GM23338 (cell line): ENCODE measurements at regions not wholly inside any gene's neighbourhood (a gene's known extent, or its start where the extent isn't known, plus 50 kb on each side); places are given as distances from the start of the nearest gene placed in this dataset.

Experiments
- ATAC-seq: fragments of 200-7000 bp; cut with Tn5 transposase; 3 replicates; pipeline ENCODE4 v1.9.1; 2020
- DNase-seq: peaks from one replicate; pipeline ENCODE4 v3.0.0-alpha.2; 2015; ENCODE audit warnings: low spot score
- H2AFZ ChIP-seq: fragments of 200-600 bp; sonication (generic); 2 replicates; pipeline ENCODE4 v1.8.0; 2016; ENCODE audit warnings: antibody characterized with exemption, mild to moderate bottlenecking, moderate library complexity
- H3F3A ChIP-seq: fragments of 200-600 bp; sonication (generic); replicated peaks from 2 replicates; pipeline ENCODE4 v1.8.0; 2017; ENCODE audit warnings: antibody characterized with exemption, mixed run types, low read depth
- H3K27ac ChIP-seq: fragments of 200-600 bp; sonication (generic); 2 replicates; pipeline ENCODE4 v1.6.1; 2016; ENCODE audit warnings: low read depth
- H3K27me3 ChIP-seq: fragments of 200-600 bp; sonication (generic); 2 replicates; pipeline ENCODE4 v1.8.0; 2016; ENCODE audit warnings: mild to moderate bottlenecking, mixed run types, moderate library complexity; ENCODE audit not compliant: insufficient read depth
- H3K36me3 ChIP-seq: fragments of 200-600 bp; sonication (generic); 2 replicates; pipeline ENCODE4 v1.8.0; 2016; ENCODE audit warnings: mild to moderate bottlenecking; ENCODE audit not compliant: insufficient read depth
- H3K4me1 ChIP-seq: fragments of 200-600 bp; sonication (generic); 2 replicates; pipeline ENCODE4 v1.8.0; 2016; ENCODE audit warnings: mild to moderate bottlenecking, moderate library complexity; ENCODE audit not compliant: insufficient read depth
- H3K4me2 ChIP-seq: fragments of 200-600 bp; sonication (generic); 2 replicates; pipeline ENCODE4 v1.7.1; 2017; ENCODE audit warnings: mixed run types
- H3K4me3 ChIP-seq: fragments of 200-600 bp; sonication (generic); 2 replicates; pipeline ENCODE4 v1.6.1; 2016; ENCODE audit warnings: mixed run types
- H3K79me2 ChIP-seq: fragments of 200-600 bp; sonication (generic); replicated peaks from 2 replicates; pipeline ENCODE4 v1.8.0; 2017; ENCODE audit warnings: mild to moderate bottlenecking; ENCODE audit not compliant: insufficient read depth
- H3K9me2 ChIP-seq: fragments of 200-600 bp; sonication (generic); 2 replicates; pipeline ENCODE4 v1.8.0; 2017; ENCODE audit not compliant: insufficient read depth
- H4K20me1 ChIP-seq: fragments of 200-600 bp; sonication (generic); replicated peaks from 2 replicates; pipeline ENCODE4 v1.8.0; 2017; ENCODE audit warnings: mild to moderate bottlenecking; ENCODE audit not compliant: insufficient read depth
- H3K27ac Mint-ChIP-seq: 2 replicates; pipeline ENCODE4 v1.8.0; 2020; ENCODE audit warnings: inconsistent platforms, mild to moderate bottlenecking, moderate library complexity, mixed read lengths
- H3K27me3 Mint-ChIP-seq: 3 replicates; pipeline ENCODE4 v1.8.0; 2022; ENCODE audit warnings: low read depth, mild to moderate bottlenecking, moderate library complexity, mixed read lengths, inconsistent platforms; ENCODE audit not compliant: insufficient read depth, poor library complexity
- H3K36me3 Mint-ChIP-seq: 3 replicates; pipeline ENCODE4 v1.8.0; 2021; ENCODE audit warnings: low read depth, mild to moderate bottlenecking, inconsistent platforms, moderate library complexity, mixed read lengths
- H3K4me1 Mint-ChIP-seq: 3 replicates; pipeline ENCODE4 v1.8.0; 2020; ENCODE audit warnings: mild to moderate bottlenecking, inconsistent platforms, mixed read lengths
- H3K4me3 Mint-ChIP-seq: 3 replicates; pipeline ENCODE4 v1.8.0; 2021; ENCODE audit warnings: moderate library complexity, mild to moderate bottlenecking, inconsistent platforms, mixed read lengths
- H3K9me3 Mint-ChIP-seq: 3 replicates; pipeline ENCODE4 v1.8.0; 2020; ENCODE audit warnings: moderate library complexity, mild to moderate bottlenecking, inconsistent platforms, mixed read lengths
- EZH2phosphoT487 ChIP-seq: fragments of 200-600 bp; sonication (generic); IDR thresholded peaks from one replicate; pipeline ENCODE4 v1.8.1; 2018; ENCODE audit warnings: antibody characterized with exemption; ENCODE audit not compliant: unreplicated experiment
- NANOG ChIP-seq: IDR thresholded peaks from 2 replicates; pipeline ENCODE4 v1.6.1; 2016; ENCODE audit warnings: antibody characterized with exemption, borderline replicate concordance
- POLR2AphosphoS5 ChIP-seq: IDR thresholded peaks from 2 replicates; pipeline ENCODE4 v1.6.1; 2016; ENCODE audit warnings: antibody characterized with exemption, low read depth
- ZNF114 ChIP-seq: fragments of 250-450 bp; sonication (Bioruptor Pico); IDR thresholded peaks from 2 replicates; pipeline ENCODE4 v1.5.0; 2020; ENCODE audit warnings: mild to moderate bottlenecking, moderate library complexity
- ZNF331 ChIP-seq: fragments of 250-450 bp; sonication (Bioruptor Pico); IDR thresholded peaks from 2 replicates; pipeline ENCODE4 v1.5.0; 2020; ENCODE audit warnings: low read depth, mild to moderate bottlenecking, moderate library complexity
- TF ChIP-seq, protein P1 (sequence below): fragments of 250-450 bp; sonication (Bioruptor Pico); IDR thresholded peaks from 2 replicates; pipeline ENCODE4 v1.5.0; 2020; ENCODE audit warnings: mild to moderate bottlenecking, moderate library complexity
- TF ChIP-seq, protein P2 (sequence below), 2 experiments: fragments of 200-600 bp in 1 of 2; sonication (generic) in 1 of 2; conservative IDR thresholded peaks; 2 replicates each; pipeline versions ENCODE4 v1.5.1 to v1.6.1; 2016 to 2017; ENCODE audit warnings: antibody characterized with exemption in 2 of 2, low read depth in 2 of 2, mild to moderate bottlenecking in 2 of 2, moderate library complexity in 1 of 2

DNA sequence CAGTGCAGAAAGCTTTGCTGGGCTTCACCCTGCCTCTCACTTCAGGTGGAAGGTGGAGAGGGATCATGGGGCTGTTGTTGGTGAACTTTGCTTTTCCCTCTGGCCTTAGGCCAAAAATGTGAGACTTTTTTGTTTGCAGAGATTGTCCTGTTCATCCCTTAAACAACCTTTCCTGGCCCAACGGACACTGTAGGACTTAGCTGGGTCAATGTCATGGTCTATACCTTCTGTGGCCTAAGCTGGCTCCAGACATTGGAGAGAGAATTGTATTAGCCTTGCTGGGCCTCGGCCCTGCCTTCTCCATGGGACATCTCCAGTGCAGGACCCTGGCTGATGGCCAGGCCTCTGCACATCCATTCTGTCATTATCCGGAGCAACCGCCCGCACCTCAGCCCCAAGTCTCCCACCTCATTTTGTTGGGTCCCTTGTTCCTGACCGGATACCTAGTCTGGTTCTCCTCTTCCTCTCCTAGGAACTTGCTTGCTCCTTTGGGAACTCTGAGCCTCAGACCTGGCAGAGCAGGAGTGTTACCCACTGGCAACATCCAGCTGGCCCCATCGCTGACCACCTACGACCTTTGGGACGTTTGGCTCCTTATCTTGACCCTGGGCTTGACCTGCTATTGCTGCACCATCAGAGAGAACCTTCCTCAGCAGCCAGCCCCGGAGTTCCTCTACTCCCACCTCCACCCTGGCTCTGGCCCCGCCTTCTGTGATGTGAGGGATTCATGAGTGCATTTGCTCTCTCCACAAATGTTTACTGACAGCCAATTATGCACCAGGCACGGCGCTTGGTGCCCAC, 128.2 kb downstream of the BANF2 start (continued):
- TF ChIP-seq ZNF331 (CRISPR knock-in tag) (no peak), POLR2AphosphoS5 (no peak)
- TF ChIP-seq, protein P1, sequence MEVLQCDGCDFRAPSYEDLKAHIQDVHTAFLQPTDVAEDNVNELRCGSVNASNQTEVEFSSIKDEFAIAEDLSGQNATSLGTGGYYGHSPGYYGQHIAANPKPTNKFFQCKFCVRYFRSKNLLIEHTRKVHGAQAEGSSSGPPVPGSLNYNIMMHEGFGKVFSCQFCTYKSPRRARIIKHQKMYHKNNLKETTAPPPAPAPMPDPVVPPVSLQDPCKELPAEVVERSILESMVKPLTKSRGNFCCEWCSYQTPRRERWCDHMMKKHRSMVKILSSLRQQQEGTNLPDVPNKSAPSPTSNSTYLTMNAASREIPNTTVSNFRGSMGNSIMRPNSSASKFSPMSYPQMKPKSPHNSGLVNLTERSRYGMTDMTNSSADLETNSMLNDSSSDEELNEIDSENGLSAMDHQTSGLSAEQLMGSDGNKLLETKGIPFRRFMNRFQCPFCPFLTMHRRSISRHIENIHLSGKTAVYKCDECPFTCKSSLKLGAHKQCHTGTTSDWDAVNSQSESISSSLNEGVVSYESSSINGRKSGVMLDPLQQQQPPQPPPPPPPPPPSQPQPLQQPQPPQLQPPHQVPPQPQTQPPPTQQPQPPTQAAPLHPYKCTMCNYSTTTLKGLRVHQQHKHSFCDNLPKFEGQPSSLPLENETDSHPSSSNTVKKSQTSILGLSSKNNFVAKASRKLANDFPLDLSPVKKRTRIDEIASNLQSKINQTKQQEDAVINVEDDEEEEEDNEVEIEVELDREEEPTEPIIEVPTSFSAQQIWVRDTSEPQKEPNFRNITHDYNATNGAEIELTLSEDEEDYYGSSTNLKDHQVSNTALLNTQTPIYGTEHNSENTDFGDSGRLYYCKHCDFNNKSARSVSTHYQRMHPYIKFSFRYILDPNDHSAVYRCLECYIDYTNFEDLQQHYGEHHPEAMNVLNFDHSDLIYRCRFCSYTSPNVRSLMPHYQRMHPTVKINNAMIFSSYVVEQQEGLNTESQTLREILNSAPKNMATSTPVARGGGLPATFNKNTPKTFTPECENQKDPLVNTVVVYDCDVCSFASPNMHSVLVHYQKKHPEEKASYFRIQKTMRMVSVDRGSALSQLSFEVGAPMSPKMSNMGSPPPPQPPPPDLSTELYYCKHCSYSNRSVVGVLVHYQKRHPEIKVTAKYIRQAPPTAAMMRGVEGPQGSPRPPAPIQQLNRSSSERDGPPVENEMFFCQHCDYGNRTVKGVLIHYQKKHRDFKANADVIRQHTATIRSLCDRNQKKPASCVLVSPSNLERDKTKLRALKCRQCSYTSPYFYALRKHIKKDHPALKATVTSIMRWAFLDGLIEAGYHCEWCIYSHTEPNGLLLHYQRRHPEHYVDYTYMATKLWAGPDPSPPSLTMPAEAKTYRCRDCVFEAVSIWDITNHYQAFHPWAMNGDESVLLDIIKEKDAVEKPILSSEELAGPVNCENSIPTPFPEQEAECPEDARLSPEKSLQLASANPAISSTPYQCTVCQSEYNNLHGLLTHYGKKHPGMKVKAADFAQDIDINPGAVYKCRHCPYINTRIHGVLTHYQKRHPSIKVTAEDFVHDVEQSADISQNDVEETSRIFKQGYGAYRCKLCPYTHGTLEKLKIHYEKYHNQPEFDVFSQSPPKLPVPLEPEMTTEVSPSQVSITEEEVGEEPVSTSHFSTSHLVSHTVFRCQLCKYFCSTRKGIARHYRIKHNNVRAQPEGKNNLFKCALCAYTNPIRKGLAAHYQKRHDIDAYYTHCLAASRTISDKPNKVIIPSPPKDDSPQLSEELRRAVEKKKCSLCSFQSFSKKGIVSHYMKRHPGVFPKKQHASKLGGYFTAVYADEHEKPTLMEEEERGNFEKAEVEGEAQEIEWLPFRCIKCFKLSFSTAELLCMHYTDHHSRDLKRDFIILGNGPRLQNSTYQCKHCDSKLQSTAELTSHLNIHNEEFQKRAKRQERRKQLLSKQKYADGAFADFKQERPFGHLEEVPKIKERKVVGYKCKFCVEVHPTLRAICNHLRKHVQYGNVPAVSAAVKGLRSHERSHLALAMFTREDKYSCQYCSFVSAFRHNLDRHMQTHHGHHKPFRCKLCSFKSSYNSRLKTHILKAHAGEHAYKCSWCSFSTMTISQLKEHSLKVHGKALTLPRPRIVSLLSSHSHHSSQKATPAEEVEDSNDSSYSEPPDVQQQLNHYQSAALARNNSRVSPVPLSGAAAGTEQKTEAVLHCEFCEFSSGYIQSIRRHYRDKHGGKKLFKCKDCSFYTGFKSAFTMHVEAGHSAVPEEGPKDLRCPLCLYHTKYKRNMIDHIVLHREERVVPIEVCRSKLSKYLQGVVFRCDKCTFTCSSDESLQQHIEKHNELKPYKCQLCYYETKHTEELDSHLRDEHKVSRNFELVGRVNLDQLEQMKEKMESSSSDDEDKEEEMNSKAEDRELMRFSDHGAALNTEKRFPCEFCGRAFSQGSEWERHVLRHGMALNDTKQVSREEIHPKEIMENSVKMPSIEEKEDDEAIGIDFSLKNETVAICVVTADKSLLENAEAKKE (CRISPR knock-in tag) = no peak

DNA sequence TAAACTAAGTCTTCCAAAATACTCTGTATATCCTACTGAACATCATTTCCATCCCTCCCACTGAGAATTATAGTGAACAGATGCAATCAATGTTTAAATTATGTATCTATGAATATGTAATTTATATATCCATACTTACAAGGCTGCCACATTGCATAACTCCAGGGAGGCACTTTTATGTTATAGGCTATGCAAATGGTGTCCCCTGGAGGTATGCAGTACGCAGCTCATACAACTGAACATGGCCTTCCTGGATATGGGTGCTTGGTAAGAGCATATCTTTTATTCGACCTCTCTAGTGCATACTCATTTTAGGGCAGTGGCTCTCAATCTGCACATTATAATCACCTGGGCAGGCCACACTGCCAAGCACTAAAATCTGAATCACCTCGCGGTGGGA, 127.3 kb downstream of the BANF2 start:
- peaks cover 7% of the 10 kb centered on the region for H3K27me3 Mint-ChIP-seq
- Histone ChIP-seq H3K9me2 (no peaks in the 10 kb centered on the region), H3K79me2 (no peaks in the 10 kb centered on the region), H2AFZ (no peak overlapping the region), H3K27me3 (no peaks in the 10 kb centered on the region), H4K20me1 (no peaks in the 10 kb centered on the region), H3K4me1 (peaks cover 15% of the 10 kb centered on the region), H3K4me3 (no peak overlapping the region), H3K4me2 (no peak overlapping the region), H3K27ac (no peak overlapping the region), H3F3A (no peaks in the 10 kb centered on the region), H3K36me3 (no peaks in the 10 kb centered on the region)
- H3K27ac Mint-ChIP-seq = no peak overlapping the region
- TF ChIP-seq, protein P1 (CRISPR knock-in tag) = no peak
- TF ChIP-seq POLR2AphosphoS5 = no peak
- no peak for TF ChIP-seq ZNF114 (CRISPR knock-in tag)
- TF ChIP-seq EZH2phosphoT487 = no peak
- no peak for TF ChIP-seq ZNF331 (CRISPR knock-in tag)
- no peak for TF ChIP-seq NANOG
- TF ChIP-seq, protein P2, sequence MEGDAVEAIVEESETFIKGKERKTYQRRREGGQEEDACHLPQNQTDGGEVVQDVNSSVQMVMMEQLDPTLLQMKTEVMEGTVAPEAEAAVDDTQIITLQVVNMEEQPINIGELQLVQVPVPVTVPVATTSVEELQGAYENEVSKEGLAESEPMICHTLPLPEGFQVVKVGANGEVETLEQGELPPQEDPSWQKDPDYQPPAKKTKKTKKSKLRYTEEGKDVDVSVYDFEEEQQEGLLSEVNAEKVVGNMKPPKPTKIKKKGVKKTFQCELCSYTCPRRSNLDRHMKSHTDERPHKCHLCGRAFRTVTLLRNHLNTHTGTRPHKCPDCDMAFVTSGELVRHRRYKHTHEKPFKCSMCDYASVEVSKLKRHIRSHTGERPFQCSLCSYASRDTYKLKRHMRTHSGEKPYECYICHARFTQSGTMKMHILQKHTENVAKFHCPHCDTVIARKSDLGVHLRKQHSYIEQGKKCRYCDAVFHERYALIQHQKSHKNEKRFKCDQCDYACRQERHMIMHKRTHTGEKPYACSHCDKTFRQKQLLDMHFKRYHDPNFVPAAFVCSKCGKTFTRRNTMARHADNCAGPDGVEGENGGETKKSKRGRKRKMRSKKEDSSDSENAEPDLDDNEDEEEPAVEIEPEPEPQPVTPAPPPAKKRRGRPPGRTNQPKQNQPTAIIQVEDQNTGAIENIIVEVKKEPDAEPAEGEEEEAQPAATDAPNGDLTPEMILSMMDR (conservative IDR thresholded peaks at IDR 0.05; ENCODE audit: low read depth in 2 of 2) = no peak
- DNase-seq = no peak
- H3K4me3 Mint-ChIP-seq = no peak overlapping the region
- H3K9me3 Mint-ChIP-seq = no peaks in the 10 kb centered on the region
- no peak for ATAC-seq
- H3K4me1 Mint-ChIP-seq = peaks cover 38% of the 10 kb centered on the region
- no peaks in the 10 kb centered on the region for H3K36me3 Mint-ChIP-seq
